DMS153 treated with DMSO at 0.1 percent for 48 hours (cell line): ENCODE measurements at regions not wholly inside any gene's neighbourhood (a gene's known extent, or its start where the extent isn't known, plus 50 kb on each side); places are given as distances from the start of the nearest gene placed in this dataset.

Experiments used
- DNase-seq: peaks from one replicate; lab custom pipeline; 2025; ENCODE audit not compliant: unreplicated experiment; lab: John Stamatoyannopoulos, UW

GRCh38 chr3:150269526-150269925 is 138.6 kb upstream of the TSC22D2 start:
- DNase-seq: no peak

GRCh38 chr3:150268426-150269391 is 139.4 kb upstream of the TSC22D2 start:
- no peak for DNase-seq

GRCh38 chr3:150267288-150267687 is 140.8 kb upstream of the TSC22D2 start:
- DNase-seq: no peak

- no peak for DNase-seq
These were observed 142.8 kb upstream of the TSC22D2 start for GRCh38 chr3:150265305-150265704.

GRCh38 chr3:150264561-150265279 is 143.4 kb upstream of the TSC22D2 start:
- no peak for DNase-seq

- DNase-seq: no peak
These were observed 146.1 kb upstream of the TSC22D2 start for GRCh38 chr3:150261958-150262357.

GRCh38 chr3:150261418-150261817 is 146.7 kb upstream of the TSC22D2 start:
- no peak for DNase-seq

- DNase-seq: no peak
These were observed 147.7 kb upstream of the TSC22D2 start for GRCh38 chr3:150260398-150260710.

- no peak for DNase-seq
These were observed 148.3 kb upstream of the TSC22D2 start for GRCh38 chr3:150259526-150260397.

- no peak for DNase-seq
These were observed 151.3 kb upstream of the TSC22D2 start for GRCh38 chr3:150256782-150257181.

- DNase-seq: no peak
These were observed 151.8 kb upstream of the TSC22D2 start for GRCh38 chr3:150256318-150256717.

- no peak for DNase-seq
These were observed 152.3 kb upstream of the TSC22D2 start for GRCh38 chr3:150255826-150256225.

GRCh38 chr3:150255413-150255812 is 152.7 kb upstream of the TSC22D2 start:
- DNase-seq: no peak

- no peak for DNase-seq
These were observed 153.8 kb upstream of the TSC22D2 start for GRCh38 chr3:150254309-150254708.

GRCh38 chr3:150253622-150254021 is 154.5 kb upstream of the TSC22D2 start:
- peak; percentile 31 for DNase-seq

- no peak for DNase-seq
These were observed 155.6 kb upstream of the TSC22D2 start for GRCh38 chr3:150252462-150252861.

- no peak for DNase-seq
These were observed 156.7 kb upstream of the TSC22D2 start for GRCh38 chr3:150251187-150252062.

- DNase-seq: no peak
These were observed 158.2 kb upstream of the TSC22D2 start for GRCh38 chr3:150249779-150250470.

- no peak for DNase-seq
These were observed 159.0 kb upstream of the TSC22D2 start for GRCh38 chr3:150248888-150249681.
